H1 (cell line): ENCODE measurements at regions not wholly inside any gene's neighbourhood (a gene's known extent, or its start where the extent isn't known, plus 50 kb on each side); places are given as distances from the start of the nearest gene placed in this dataset.

Source experiments
- CTCF ChIA-PET: fragments of 300-600 bp; sonication (Branson Sonifier 250); formaldehyde crosslinking; loops from one replicate; lab custom pipeline; 2021; ENCODE audit not compliant: partially characterized antibody; lab: Charles Lee
- POLR2A ChIA-PET: fragments of 300-600 bp; sonication (Branson Sonifier 250); formaldehyde crosslinking; loops from one replicate; lab custom pipeline; 2021; ENCODE audit warnings: inconsistent platforms; ENCODE audit not compliant: partially characterized antibody; lab: Charles Lee
- DNase-seq, 2 experiments: peaks; one replicate each; pipeline versions ENCODE4 v3.0.0 to v3.0.0-alpha.2; 2010 to 2022; ENCODE audit warnings: low spot score in 2 of 2, low read depth in 1 of 2, mixed read lengths in 1 of 2
- FAIRE-seq: peaks from 2 replicates; lab custom pipeline; 2011; peaks lifted over from hg19 to GRCh38; lab: Jason Lieb, UNC
- H2AFZ ChIP-seq: 2 replicates; pipeline ENCODE4 v1.8.1; 2012; ENCODE audit warnings: low read length, inconsistent platforms
- H2AK5ac ChIP-seq: 2 replicates; pipeline ENCODE4 v1.6.1; 2013; ENCODE audit warnings: low read depth, low read length
- H2BK120ac ChIP-seq: replicated peaks from 2 replicates; pipeline ENCODE3; 2013; ENCODE audit warnings: low read depth, low read length, inconsistent platforms
- H2BK12ac ChIP-seq: 2 replicates; pipeline ENCODE4 v1.6.1; 2013; ENCODE audit warnings: low read depth, low read length
- H2BK15ac ChIP-seq: 2 replicates; pipeline ENCODE4 v1.6.1; 2013; ENCODE audit warnings: low read length
- H2BK20ac ChIP-seq: 2 replicates; pipeline ENCODE4 v1.6.1; 2013; ENCODE audit warnings: low read length
- H2BK5ac ChIP-seq: 2 replicates; pipeline ENCODE4 v1.6.1; 2013; ENCODE audit warnings: low read depth, low read length
- H3K14ac ChIP-seq: 2 replicates; pipeline ENCODE4 v1.6.1; 2013; ENCODE audit warnings: inconsistent platforms; ENCODE audit not compliant: insufficient read length
- H3K18ac ChIP-seq: 2 replicates; pipeline ENCODE4 v1.6.1; 2013; ENCODE audit warnings: low read length; ENCODE audit errors: extremely low read depth
- H3K23ac ChIP-seq: 2 replicates; pipeline ENCODE4 v1.6.1; 2013; ENCODE audit warnings: inconsistent platforms; ENCODE audit not compliant: insufficient read length
- H3K23me2 ChIP-seq: 2 replicates; pipeline ENCODE4 v1.6.1; 2013; ENCODE audit warnings: low read depth, low read length
- H3K27ac ChIP-seq: 2 replicates; pipeline ENCODE4 v1.6.1; 2011; ENCODE audit warnings: low read depth, low read length, inconsistent platforms
- H3K27me3 ChIP-seq, 4 experiments: replicated peaks in 1 of 4; 1 replicate in 1 of 4; 2 replicates in 3 of 4; pipeline versions ENCODE4 v1.6.1 to v1.8.1; 2011 to 2013; ENCODE audit warnings: low read length in 3 of 4, mild to moderate bottlenecking in 3 of 4, inconsistent platforms in 2 of 4, mixed read lengths in 2 of 4, moderate library complexity in 1 of 4; ENCODE audit not compliant: control insufficient read depth in 3 of 4, insufficient read depth in 3 of 4; ENCODE audit errors: extremely low read depth in 1 of 4
- H3K36me3 ChIP-seq, 4 experiments: 2 replicates each; pipeline versions ENCODE4 v1.6.1 to v1.8.1; 2011 to 2013; ENCODE audit warnings: mild to moderate bottlenecking in 4 of 4, low read length in 3 of 4, moderate library complexity in 2 of 4, control low read depth in 1 of 4, inconsistent platforms in 1 of 4; ENCODE audit not compliant: insufficient read depth in 4 of 4, control insufficient read depth in 2 of 4
- H3K4ac ChIP-seq: replicated peaks from 2 replicates; pipeline ENCODE3; 2013; ENCODE audit warnings: low read length, low read depth, mixed read lengths, inconsistent platforms; ENCODE audit not compliant: insufficient read length
- H3K4me1 ChIP-seq, 4 experiments: replicated peaks in 1 of 4; 1 replicate in 1 of 4; 2 replicates in 3 of 4; pipeline versions ENCODE4 v1.6.1 to v1.8.1; 2011 to 2013; ENCODE audit warnings: low read length in 3 of 4, inconsistent platforms in 2 of 4, mixed read lengths in 1 of 4; ENCODE audit not compliant: insufficient read depth in 4 of 4, control insufficient read depth in 3 of 4
- H3K4me2 ChIP-seq, 2 experiments: 2 replicates each; pipeline versions ENCODE4 v1.6.1 to v1.8.1; 2011 to 2013; ENCODE audit warnings: low read depth in 2 of 2, low read length in 2 of 2, control low read depth in 1 of 2, inconsistent platforms in 1 of 2, mild to moderate bottlenecking in 1 of 2; ENCODE audit not compliant: insufficient read depth in 1 of 2
- H3K4me3 ChIP-seq, 4 experiments: fragments of 200-600, 300-600 bp in 1 of 4; sonication (generic), shearing (Covaris generic), sonication (Bioruptor Twin) in 1 of 4; 2 replicates each; pipeline versions ENCODE4 v1.5.1 to v1.8.1; 2011 to 2016; ENCODE audit warnings: low read length in 4 of 4, low read depth in 3 of 4, control low read depth in 2 of 4, inconsistent platforms in 2 of 4, mild to moderate bottlenecking in 2 of 4, mixed read lengths in 1 of 4, moderate library complexity in 1 of 4; ENCODE audit not compliant: insufficient read depth in 2 of 4; ENCODE audit errors: extremely low read depth in 1 of 4
- H3K56ac ChIP-seq: replicated peaks from 2 replicates; pipeline ENCODE3; 2013; ENCODE audit warnings: low read depth, mild to moderate bottlenecking, mixed read lengths, low read length, inconsistent platforms; ENCODE audit not compliant: insufficient read length
- H3K79me1 ChIP-seq: 2 replicates; pipeline ENCODE4 v1.6.1; 2013; ENCODE audit warnings: low read depth, low read length, control low read depth
- H3K79me2 ChIP-seq, 2 experiments: 2 replicates each; pipeline versions ENCODE4 v1.6.1 to v1.8.1; 2012 to 2013; ENCODE audit warnings: low read length in 2 of 2, mild to moderate bottlenecking in 2 of 2, inconsistent platforms in 1 of 2; ENCODE audit not compliant: insufficient read depth in 2 of 2, control insufficient read depth in 1 of 2
- H3K9ac ChIP-seq, 4 experiments: replicated peaks in 1 of 4; 1 replicate in 1 of 4; 2 replicates in 3 of 4; pipeline versions ENCODE4 v1.6.1 to v1.8.1; 2011 to 2013; ENCODE audit warnings: low read depth in 3 of 4, low read length in 3 of 4, control low read depth in 2 of 4, mild to moderate bottlenecking in 2 of 4, moderate library complexity in 2 of 4, inconsistent platforms in 1 of 4; ENCODE audit errors: extremely low read depth in 1 of 4
- H3K9me3 ChIP-seq, 2 experiments: 2 replicates each; pipeline versions ENCODE4 v1.6.1 to v1.8.1; 2012 to 2013; ENCODE audit warnings: mild to moderate bottlenecking in 2 of 2, moderate library complexity in 2 of 2, control low read depth in 1 of 2, inconsistent platforms in 1 of 2, low read depth in 1 of 2, low read length in 1 of 2, mixed read lengths in 1 of 2; ENCODE audit not compliant: insufficient read depth in 2 of 2
- H4K20me1 ChIP-seq, 2 experiments: replicated peaks in 1 of 2; 2 replicates each; pipeline versions ENCODE3 to v1.8.1; 2011 to 2013; ENCODE audit warnings: inconsistent platforms in 2 of 2, low read length in 2 of 2, mild to moderate bottlenecking in 1 of 2; ENCODE audit not compliant: insufficient read depth in 2 of 2, control insufficient read depth in 1 of 2
- H4K5ac ChIP-seq: 2 replicates; pipeline ENCODE4 v1.6.1; 2013; ENCODE audit warnings: low read length, low read depth, mixed read lengths, inconsistent platforms; ENCODE audit not compliant: insufficient read length
- H4K8ac ChIP-seq: 2 replicates; pipeline ENCODE4 v1.8.0; 2013; ENCODE audit warnings: mild to moderate bottlenecking, moderate library complexity, low read length, inconsistent platforms; ENCODE audit not compliant: insufficient read depth; ENCODE audit errors: extremely low read depth
- H4K91ac ChIP-seq: replicated peaks from 2 replicates; pipeline ENCODE3; 2013; ENCODE audit warnings: low read length, mixed read lengths, inconsistent platforms; ENCODE audit not compliant: insufficient read length
- CBX5 ChIP-seq: fragments of 300-800, 300-1000 bp; sonication (generic); IDR thresholded peaks from 2 replicates; pipeline ENCODE4 v1.7.1; 2016; ENCODE audit warnings: antibody characterized with exemption, low read length, low read depth
- CREB1 ChIP-seq: IDR thresholded peaks from 2 replicates; pipeline ENCODE4 v1.6.1; 2012; ENCODE audit warnings: inconsistent platforms
- EZH2 ChIP-seq: fragments of 200-600 bp; sonication (generic); IDR thresholded peaks from 2 replicates; pipeline ENCODE4 v1.7.1; 2012; ENCODE audit warnings: low read depth, mild to moderate bottlenecking, moderate library complexity, low read length, inconsistent platforms; ENCODE audit not compliant: severe bottlenecking
- POLR2A ChIP-seq, 2 experiments: IDR thresholded peaks; 1 replicate in 1 of 2; 2 replicates in 1 of 2; pipeline ENCODE4 v1.6.1; 2011; ENCODE audit warnings: low read depth in 2 of 2, low read length in 2 of 2, mild to moderate bottlenecking in 2 of 2; ENCODE audit errors: control extremely low read depth in 1 of 2
- RFX5 ChIP-seq: IDR thresholded peaks from 2 replicates; pipeline ENCODE4 v1.6.1; 2011; ENCODE audit warnings: low read depth, low read length, improper control_type of control experiment, borderline replicate concordance
- SAP30 ChIP-seq: fragments of 300-600 bp; sonication (generic); IDR thresholded peaks from 2 replicates; pipeline ENCODE4 v1.7.1; 2012; ENCODE audit warnings: low read length, moderate library complexity, mild to moderate bottlenecking, inconsistent platforms; ENCODE audit not compliant: insufficient read depth, insufficient replicate concordance
- SIRT6 ChIP-seq: IDR thresholded peaks from one replicate; pipeline ENCODE4 v1.7.1; 2012; ENCODE audit warnings: low read length, inconsistent platforms
- SIX5 ChIP-seq: IDR thresholded peaks from 2 replicates; pipeline ENCODE4 v1.6.1; 2011; ENCODE audit warnings: mild to moderate bottlenecking, low read depth, low read length
- TBP ChIP-seq: IDR thresholded peaks from 2 replicates; pipeline ENCODE4 v1.6.1; 2011; ENCODE audit warnings: low read depth, low read length, improper control_type of control experiment
- TCF12 ChIP-seq: IDR thresholded peaks from 2 replicates; pipeline ENCODE4 v1.6.1; 2011; ENCODE audit warnings: low read depth, mild to moderate bottlenecking, low read length
- TEAD4 ChIP-seq: IDR thresholded peaks from 2 replicates; pipeline ENCODE4 v1.6.1; 2012; ENCODE audit warnings: low read depth, low read length, inconsistent platforms, mixed read lengths
- WGBS, 2 experiments: shearing (Covaris generic) in 1 of 2; methylation state at CpG; one replicate each; pipeline versions ENCODE4 v1.1.6 to v1.1.7; 2013 to 2015; ENCODE audit warnings: low lambda C conversion rate in 2 of 2, mixed read lengths in 2 of 2, inconsistent platforms in 1 of 2, low coverage in 1 of 2, missing lambda C conversion rate in 1 of 2; ENCODE audit not compliant: insufficient replicate concordance in 2 of 2, insufficient coverage in 1 of 2, insufficient read length in 1 of 2; ENCODE audit errors: extremely low coverage in 1 of 2, missing lambda C conversion rate in 1 of 2; 5-methylcytosine and 5-hydroxymethylcytosine counted together
- TF ChIP-seq, protein P1 (sequence below): IDR thresholded peaks from 2 replicates; pipeline ENCODE4 v1.6.1; 2012; ENCODE audit warnings: low read length, inconsistent platforms
- TF ChIP-seq, protein P2 (sequence below): IDR thresholded peaks from 2 replicates; pipeline ENCODE4 v1.6.1; 2011; ENCODE audit warnings: low read length, improper control_type of control experiment

DNA sequence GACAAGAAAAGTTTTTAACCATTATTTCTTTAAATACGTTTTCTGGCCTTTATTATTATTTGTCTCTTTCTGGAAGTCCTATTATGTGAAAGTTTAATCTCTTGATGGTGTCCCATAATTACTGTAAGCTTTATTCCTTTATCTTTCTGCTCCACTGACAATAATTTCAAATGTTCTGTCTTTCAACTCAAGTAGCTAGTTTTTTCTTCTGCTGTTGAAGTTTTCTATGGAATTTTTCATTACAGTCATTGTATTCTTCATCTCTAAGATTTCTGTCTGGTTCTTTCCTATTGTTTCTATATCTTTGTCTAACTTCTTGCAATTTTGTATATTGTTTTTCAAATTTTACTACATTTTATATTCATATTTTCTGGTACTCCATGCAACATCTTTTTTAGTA is 173.6 kb upstream of the MGAT4C start:
- WGBS, 2 experiments = 86% methylated on average over 1 of the region's 1 CpG; no CpG with 5 or more reads in 1 of the 2 experiments
- Histone ChIP-seq H3K4ac (no peak overlapping the region), H3K27ac (no peak overlapping the region), H3K18ac (no peak overlapping the region), H3K4me1 (no peaks in the 10 kb centered on the region), H2AK5ac (no peak overlapping the region), H2AFZ (no peak overlapping the region), H2BK12ac (no peak overlapping the region), H2BK5ac (no peak overlapping the region), H3K4me3 (no peak overlapping the region), H4K91ac (no peak overlapping the region), H3K36me3 (no peaks in the 10 kb centered on the region), H2BK15ac (no peak overlapping the region), H3K79me1 (no peaks in the 10 kb centered on the region), H3K4me2 (no peak overlapping the region), H3K56ac (no peak overlapping the region), H3K23ac (no peak overlapping the region), H2BK120ac (no peak overlapping the region), H3K14ac (no peak overlapping the region), H3K9me3 (no peaks in the 10 kb centered on the region), H3K9ac (no peak overlapping the region), H4K8ac (no peak overlapping the region), H2BK20ac (no peak overlapping the region), H4K5ac (no peak overlapping the region), H3K27me3 (no peaks in the 10 kb centered on the region), H3K23me2 (no peaks in the 10 kb centered on the region), H3K79me2 (no peaks in the 10 kb centered on the region), H4K20me1 (no peaks in the 10 kb centered on the region)
- TF ChIP-seq, protein P1, sequence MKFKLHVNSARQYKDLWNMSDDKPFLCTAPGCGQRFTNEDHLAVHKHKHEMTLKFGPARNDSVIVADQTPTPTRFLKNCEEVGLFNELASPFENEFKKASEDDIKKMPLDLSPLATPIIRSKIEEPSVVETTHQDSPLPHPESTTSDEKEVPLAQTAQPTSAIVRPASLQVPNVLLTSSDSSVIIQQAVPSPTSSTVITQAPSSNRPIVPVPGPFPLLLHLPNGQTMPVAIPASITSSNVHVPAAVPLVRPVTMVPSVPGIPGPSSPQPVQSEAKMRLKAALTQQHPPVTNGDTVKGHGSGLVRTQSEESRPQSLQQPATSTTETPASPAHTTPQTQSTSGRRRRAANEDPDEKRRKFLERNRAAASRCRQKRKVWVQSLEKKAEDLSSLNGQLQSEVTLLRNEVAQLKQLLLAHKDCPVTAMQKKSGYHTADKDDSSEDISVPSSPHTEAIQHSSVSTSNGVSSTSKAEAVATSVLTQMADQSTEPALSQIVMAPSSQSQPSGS = no peak
- TF ChIP-seq RFX5 (no peak), POLR2A (IDR thresholded peaks at IDR 0.05; ENCODE audit: control extremely low read depth in 1 of 2, low read depth in 2 of 2, low read length in 2 of 2) (no peak), CREB1 (no peak), TEAD4 (no peak), TCF12 (no peak), SIRT6 (no peak), SIX5 (no peak), TBP (no peak), SAP30 (no peak), EZH2 (no peak), CBX5 (no peak)
- TF ChIP-seq, protein P2, sequence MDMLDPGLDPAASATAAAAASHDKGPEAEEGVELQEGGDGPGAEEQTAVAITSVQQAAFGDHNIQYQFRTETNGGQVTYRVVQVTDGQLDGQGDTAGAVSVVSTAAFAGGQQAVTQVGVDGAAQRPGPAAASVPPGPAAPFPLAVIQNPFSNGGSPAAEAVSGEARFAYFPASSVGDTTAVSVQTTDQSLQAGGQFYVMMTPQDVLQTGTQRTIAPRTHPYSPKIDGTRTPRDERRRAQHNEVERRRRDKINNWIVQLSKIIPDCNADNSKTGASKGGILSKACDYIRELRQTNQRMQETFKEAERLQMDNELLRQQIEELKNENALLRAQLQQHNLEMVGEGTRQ = no peak
- CTCF ChIA-PET = no interaction called here
- POLR2A ChIA-PET = no interaction called here
- no peak for DNase-seq
- FAIRE-seq = no peak
